HG03432 (cell line): ENCODE measurements at regions not wholly inside any gene's neighbourhood (a gene's known extent, or its start where the extent isn't known, plus 50 kb on each side); places are given as distances from the start of the nearest gene placed in this dataset.
"Not testable (repeated sequence)": the region's sequence is repeated elsewhere in the genome, so short reads cannot be mapped to it uniquely, and the experiment has no call there.

ENCODE experiments used
- ATAC-seq: cut with Tn5 transposase; IDR thresholded peaks from one replicate; pipeline ENCODE4 v1.9.1; 2021; ENCODE audit warnings: mild to moderate bottlenecking, moderate library complexity; ENCODE audit not compliant: unreplicated experiment

GRCh38 chr13:64186503-64187250 is 2771.0 kb upstream of the PCDH20 start:
- no peak for ATAC-seq

GRCh38 chr13:64186071-64186470 is 2770.4 kb upstream of the PCDH20 start:
- ATAC-seq = no peak

GRCh38 chr13:64180756-64181155 is 2765.1 kb upstream of the PCDH20 start:
- ATAC-seq = no peak

GRCh38 chr13:64165826-64166225 is 2750.2 kb upstream of the PCDH20 start:
- ATAC-seq = no peak

GRCh38 chr13:64164435-64164834 is 2748.8 kb upstream of the PCDH20 start:
- ATAC-seq = no peak

DNA sequence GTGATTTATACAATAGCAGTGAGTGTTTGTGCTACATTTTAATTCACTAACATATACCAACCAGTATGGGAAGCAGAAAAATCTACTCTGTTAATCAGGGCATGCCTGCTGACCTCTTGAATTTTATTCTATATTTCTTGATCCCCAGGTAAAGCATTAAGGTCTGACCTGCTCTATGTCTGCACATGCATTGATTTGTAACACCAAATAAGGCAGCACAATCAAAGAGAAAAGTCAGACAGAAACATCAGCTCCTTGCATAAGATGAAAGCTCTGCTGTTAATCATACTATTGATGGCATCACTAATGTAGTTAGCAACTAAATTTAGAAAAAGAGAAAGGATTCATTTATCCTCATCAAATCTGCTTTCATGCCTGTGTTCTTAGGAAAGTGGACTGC is 2744.8 kb upstream of the PCDH20 start:
- no peak for ATAC-seq

- no peak for ATAC-seq
These were observed 2743.3 kb upstream of the PCDH20 start for GRCh38 chr13:64158908-64159307.

- ATAC-seq = no peak
These were observed 2738.9 kb upstream of the PCDH20 start for GRCh38 chr13:64154514-64154913.

DNA sequence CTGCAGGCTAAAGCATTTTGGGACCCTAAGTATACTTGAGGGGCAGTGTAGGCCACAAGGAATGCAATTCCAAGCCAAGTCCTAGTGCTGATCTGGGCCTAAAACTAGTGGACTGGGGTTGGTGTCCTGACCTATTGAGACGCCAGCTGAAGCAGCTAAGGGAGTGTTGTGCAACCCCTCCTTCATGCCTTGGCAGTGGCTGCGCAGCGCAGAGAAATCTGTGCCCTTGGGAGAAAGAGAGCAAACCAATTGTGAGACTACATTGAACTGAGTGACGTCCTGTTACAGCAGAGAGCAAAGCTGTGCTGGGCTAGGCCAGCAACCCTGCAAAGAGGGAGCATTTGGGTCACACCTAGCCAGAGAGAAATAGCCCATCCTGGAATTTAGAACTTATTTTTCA is 2715.0 kb upstream of the PCDH20 start:
- ATAC-seq = no peak

DNA sequence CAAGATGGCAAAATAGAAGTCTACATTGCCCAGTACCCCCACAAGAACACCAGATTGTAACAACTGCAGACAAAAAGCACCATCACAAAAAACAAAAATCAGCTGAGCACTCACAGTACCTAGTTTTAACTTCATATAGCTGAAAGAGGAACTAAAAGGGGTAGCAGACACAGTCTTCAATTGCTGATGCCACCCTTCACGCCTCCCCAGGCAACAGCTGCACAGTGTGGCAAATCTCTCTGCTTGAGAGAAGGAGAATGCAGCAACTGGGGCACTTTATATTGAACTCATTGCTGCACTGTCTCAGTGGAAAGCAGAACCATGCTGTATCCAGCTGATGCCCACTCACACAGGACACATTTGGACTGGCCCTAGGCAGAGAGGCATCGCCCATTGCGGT is 2714.5 kb upstream of the PCDH20 start:
- ATAC-seq = no peak

GRCh38 chr13:64127856-64128255 is 2712.2 kb upstream of the PCDH20 start:
- ATAC-seq = no peak

GRCh38 chr13:64127192-64127591 is 2711.5 kb upstream of the PCDH20 start:
- no peak for ATAC-seq

DNA sequence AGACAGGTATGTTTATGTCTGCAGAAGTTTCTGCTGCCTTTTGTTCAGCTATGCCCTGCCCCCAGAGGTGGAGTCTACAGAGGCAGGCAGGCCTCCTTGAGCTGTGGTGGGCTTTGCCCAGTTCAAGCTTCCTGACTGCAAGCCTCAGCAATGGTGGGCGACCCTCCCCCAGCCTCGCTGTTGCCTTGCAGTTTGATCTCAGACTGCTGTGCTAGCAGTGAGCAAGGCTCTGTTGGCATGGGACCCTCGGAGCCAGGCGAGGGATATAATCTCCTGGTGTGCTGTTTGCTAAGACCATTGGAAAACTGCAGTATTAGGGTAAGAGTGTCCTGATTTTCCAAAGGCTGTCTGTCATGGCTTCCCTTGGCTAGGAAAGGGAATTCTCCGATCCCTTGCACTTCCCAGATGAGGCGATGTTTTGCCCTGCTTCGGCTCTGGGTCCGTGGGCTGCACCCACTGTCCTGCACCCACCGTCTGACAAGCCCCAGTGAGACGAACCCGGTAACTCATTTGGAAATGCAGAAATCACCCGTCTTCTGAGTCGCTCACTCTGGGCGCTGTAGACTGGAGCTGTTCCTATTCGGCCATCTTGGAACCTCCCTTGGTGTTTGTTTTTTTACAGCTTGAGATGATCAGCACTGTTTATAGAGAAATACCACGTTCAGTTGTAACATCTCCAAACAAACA is 2705.5 kb upstream of the PCDH20 start:
- ATAC-seq = not testable (repeated sequence)

GRCh38 chr13:64099994-64100393 is 2684.3 kb upstream of the PCDH20 start:
- ATAC-seq = no peak

DNA sequence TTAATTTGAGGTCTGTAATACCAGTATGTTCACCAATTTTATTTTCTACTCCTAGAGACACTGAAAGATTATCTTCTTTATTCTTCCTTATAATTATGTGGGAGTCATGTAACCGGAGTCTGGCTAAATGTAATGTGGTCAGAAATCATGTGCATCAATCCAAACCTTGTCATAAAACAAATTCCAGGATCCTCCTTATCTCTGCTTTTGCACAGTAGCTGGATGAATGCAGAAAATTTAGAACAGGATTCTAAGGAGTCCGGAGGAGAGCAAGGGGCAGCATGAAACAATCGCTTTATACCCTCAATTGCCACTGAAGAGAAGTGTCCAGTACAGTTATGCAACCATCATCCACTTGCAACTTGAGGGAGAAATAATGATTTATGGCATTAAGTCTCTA is 2674.7 kb upstream of the PCDH20 start:
- no peak for ATAC-seq

GRCh38 chr13:64088491-64088890 is 2672.8 kb upstream of the PCDH20 start:
- no peak for ATAC-seq

DNA sequence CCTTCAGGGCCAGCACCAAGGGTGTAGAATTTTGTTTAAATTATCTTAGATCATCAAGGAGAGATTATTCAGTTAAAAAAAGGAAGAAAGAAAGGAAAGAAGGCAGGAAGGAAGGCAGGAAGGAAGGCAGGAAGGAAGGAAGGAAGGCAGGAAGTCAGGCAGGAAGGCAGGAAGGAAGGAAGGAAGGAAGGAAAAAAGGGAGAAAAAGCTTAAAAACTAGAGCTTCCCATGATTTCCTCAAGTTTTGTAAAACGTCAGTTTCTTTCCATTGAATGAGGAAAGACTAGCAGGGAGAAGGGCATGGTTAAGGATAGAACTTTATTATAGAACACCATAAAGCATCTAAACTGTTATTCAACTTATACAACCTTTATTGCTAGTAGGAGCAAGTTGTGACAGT is 2672.0 kb upstream of the PCDH20 start:
- no peak for ATAC-seq

- ATAC-seq = no peak
These were observed 2668.2 kb upstream of the PCDH20 start for GRCh38 chr13:64083811-64084210.

DNA sequence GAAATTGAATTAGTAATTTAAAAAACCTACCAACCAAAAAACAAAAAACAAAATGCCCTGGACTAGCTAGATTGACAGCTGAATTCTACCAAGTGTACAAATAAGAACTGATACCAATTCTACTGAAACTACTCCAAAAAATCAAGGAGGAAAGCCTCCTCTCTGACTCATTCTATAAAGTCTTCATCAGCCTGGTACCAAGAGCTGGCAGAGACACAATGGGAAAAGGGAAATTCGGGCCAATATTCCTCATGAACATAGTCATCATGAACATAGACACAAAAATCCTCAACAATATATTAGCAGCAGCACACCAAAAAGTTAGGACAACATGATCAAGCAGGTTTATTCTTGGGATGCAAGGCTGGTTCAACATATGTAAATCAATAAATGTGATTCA is 2667.7 kb upstream of the PCDH20 start:
- no peak for ATAC-seq

GRCh38 chr13:64078480-64078936 is 2662.9 kb upstream of the PCDH20 start:
- no peak for ATAC-seq

DNA sequence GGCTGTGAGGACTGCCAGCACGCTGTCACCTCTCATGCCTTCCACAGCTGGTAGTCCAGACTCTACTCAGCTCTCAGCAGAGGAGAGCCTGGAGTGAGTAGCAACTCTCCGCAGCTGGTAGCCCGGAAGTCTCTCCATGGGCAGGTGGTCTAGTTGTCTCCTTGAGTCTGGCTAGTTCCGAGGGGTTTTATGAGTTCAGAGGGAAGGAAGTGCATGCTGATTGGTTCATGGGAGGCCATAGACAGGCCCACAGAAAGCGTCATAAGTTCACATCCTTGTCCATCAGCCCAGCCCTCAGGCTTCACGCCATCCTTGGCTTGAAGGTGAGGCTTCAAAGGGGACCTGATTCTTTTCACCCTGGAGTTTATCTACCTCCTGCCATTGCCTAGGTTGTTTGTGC is 2662.4 kb upstream of the PCDH20 start:
- ATAC-seq = no peak

DNA sequence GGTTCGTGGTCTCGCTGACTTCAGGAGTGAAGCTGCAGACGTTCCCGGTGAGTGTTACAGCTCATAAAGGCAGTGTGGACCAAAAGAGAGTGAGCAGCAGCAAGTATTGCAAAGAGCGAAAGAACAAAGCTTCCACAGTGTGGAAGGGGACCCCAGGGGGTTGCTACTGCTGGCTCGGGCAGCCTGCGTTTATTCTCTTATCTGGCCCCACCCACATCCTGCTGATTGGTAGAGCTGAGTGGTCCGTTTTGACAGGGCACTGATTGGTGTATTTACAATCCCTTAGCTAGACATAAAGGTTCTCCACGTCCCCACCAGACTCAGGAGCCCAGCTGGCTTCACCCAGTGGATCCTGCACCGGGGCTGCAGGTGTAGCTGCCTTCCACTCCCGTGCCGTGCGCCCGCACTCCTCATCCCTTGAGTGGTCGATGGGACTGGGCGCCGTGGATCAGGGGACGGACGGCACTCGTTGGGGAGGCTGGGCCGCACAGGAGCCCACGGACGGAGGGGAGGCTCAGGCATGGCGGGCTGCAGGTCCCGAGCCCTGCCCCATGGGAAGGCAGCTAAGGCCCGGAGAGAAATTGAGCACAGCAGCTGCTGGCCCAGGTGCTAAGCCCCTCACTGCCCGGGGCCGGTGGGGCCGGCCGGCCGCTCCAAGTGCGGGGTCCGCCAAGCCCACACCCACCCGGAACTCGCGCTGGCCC is 2661.6 kb upstream of the PCDH20 start:
- not testable (repeated sequence) for ATAC-seq
